Hepatocyte (in vitro differentiated cells): ENCODE measurements at regions not wholly inside any gene's neighbourhood (a gene's known extent, or its start where the extent isn't known, plus 50 kb on each side); places are given as distances from the start of the nearest gene placed in this dataset.

Source experiments
- DNase-seq: peaks from one replicate; pipeline ENCODE4 v3.0.0-alpha.2; 2016; ENCODE audit warnings: low spot score
- H2AFZ ChIP-seq: fragments of 200-600 bp; sonication (generic); 2 replicates; pipeline ENCODE4 v1.6.0; 2016; ENCODE audit warnings: antibody characterized with exemption, mild to moderate bottlenecking
- H3K27ac ChIP-seq: fragments of 200-600 bp; sonication (generic); 2 replicates; pipeline ENCODE4 v1.5.1; 2016; ENCODE audit warnings: mild to moderate bottlenecking
- H3K27me3 ChIP-seq: fragments of 200-600 bp; sonication (generic); 2 replicates; pipeline ENCODE4 v1.6.1; 2016
- H3K36me3 ChIP-seq: fragments of 200-600 bp; sonication (generic); replicated peaks from 2 replicates; pipeline ENCODE4 v1.5.1; 2016; ENCODE audit warnings: low read depth; ENCODE audit not compliant: insufficient read depth
- H3K4me1 ChIP-seq: fragments of 200-600 bp; sonication (generic); 2 replicates; pipeline ENCODE4 v1.5.1; 2016; ENCODE audit warnings: mild to moderate bottlenecking, moderate library complexity; ENCODE audit not compliant: insufficient read depth
- H3K4me2 ChIP-seq: fragments of 200-600 bp; sonication (generic); 2 replicates; pipeline ENCODE4 v1.6.0; 2016
- H3K4me3 ChIP-seq: fragments of 200-600 bp; sonication (generic); 2 replicates; pipeline ENCODE4 v1.5.1; 2016; ENCODE audit warnings: mild to moderate bottlenecking
- H3K79me2 ChIP-seq: fragments of 200-600 bp; sonication (generic); 2 replicates; pipeline ENCODE4 v1.6.0; 2017; ENCODE audit warnings: mild to moderate bottlenecking
- H3K9me2 ChIP-seq: fragments of 200-600 bp; sonication (generic); replicated peaks from 2 replicates; pipeline ENCODE4 v1.6.0; 2017; ENCODE audit warnings: mild to moderate bottlenecking; ENCODE audit not compliant: insufficient read depth
- H3K9me3 ChIP-seq: fragments of 200-600 bp; sonication (generic); 2 replicates; pipeline ENCODE4 v1.5.1; 2016; ENCODE audit warnings: low read depth, mild to moderate bottlenecking
- H4K20me1 ChIP-seq: fragments of 200-600 bp; sonication (generic); 2 replicates; pipeline ENCODE4 v1.6.0; 2016; ENCODE audit warnings: mild to moderate bottlenecking; ENCODE audit not compliant: insufficient read depth, poor library complexity, severe bottlenecking
- CTCF ChIP-seq: fragments of 200-600 bp; sonication (generic); IDR thresholded peaks from 2 replicates; pipeline ENCODE4 v1.5.1; 2016; ENCODE audit warnings: antibody characterized with exemption, mild to moderate bottlenecking; ENCODE audit not compliant: poor library complexity
- EZH2 ChIP-seq: fragments of 200-600 bp; sonication (generic); IDR thresholded peaks from 2 replicates; pipeline ENCODE4 v1.6.1; 2016; ENCODE audit warnings: antibody characterized with exemption, mild to moderate bottlenecking, borderline replicate concordance
- EZH2phosphoT487 ChIP-seq: fragments of 200-600 bp; sonication (generic); IDR thresholded peaks from one replicate; pipeline ENCODE4 v1.6.1; 2018; ENCODE audit warnings: antibody characterized with exemption, mild to moderate bottlenecking, low read depth, moderate library complexity; ENCODE audit not compliant: unreplicated experiment, severe bottlenecking
- WGBS: methylation state at CpG from one replicate; pipeline ENCODE4 v1.1.6; 2016; ENCODE audit warnings: low lambda C conversion rate; ENCODE audit errors: missing lambda C conversion rate; 5-methylcytosine and 5-hydroxymethylcytosine counted together

DNA sequence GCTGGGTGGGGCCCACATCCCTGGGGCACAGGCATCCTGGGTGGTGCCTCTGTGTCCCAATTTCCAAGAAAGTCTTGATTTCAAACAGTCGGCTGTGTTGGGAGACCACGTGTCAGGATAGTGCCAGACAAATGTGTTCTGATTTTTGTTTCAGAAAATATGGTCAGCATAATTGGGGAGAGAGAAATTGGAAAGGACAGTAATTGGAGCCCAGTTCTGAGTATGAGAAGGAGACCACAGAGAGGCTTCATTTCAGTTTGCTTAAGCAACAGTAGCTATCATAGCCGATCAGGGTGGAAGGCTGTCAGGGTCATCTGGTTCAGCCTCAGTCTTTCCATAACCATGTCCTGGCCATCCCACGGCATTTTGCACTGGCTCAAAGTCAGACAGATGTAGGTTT lies 220.7 kb downstream of the CDC5L start:
- Histone ChIP-seq H3K4me1 (no peaks in the 10 kb centered on the region), H3K9me3 (no peaks in the 10 kb centered on the region), H3K27ac (no peak overlapping the region), H3K4me3 (no peak overlapping the region), H2AFZ (no peak overlapping the region), H3K4me2 (no peak overlapping the region), H3K36me3 (no peaks in the 10 kb centered on the region), H3K27me3 (no peaks in the 10 kb centered on the region), H3K9me2 (no peaks in the 10 kb centered on the region), H3K79me2 (no peaks in the 10 kb centered on the region), H4K20me1 (no peaks in the 10 kb centered on the region)
- no peak for DNase-seq
- 95% methylated on average over 4 of the region's 4 CpGs for WGBS
- TF ChIP-seq CTCF (no peak), EZH2 (no peak), EZH2phosphoT487 (no peak)

DNA sequence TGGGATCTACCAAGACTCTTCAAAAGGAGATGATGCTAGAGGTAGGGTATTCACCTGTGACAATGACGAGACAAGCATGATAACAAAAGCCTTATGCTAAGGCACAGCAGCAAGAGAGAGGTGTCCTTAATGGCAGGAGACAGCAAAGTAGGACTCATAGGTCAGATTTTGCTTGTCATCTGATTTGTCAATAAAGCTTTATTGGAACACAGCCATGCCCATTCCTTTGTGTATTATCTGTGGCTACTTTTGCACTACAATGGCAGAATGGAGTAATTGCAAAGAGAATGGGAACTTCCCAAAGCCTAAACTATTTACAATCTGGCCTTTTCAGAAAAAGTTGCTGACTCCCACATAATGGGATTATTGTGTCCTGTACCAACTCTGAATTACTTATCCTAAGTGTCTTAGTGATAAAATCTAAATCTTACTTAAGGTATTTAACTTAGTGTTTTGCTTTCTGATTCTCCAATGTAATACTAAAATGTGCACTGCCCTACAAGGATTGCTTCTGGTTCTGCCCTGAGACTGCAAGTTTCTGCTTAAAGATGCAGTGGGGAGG lies 221.6 kb downstream of the CDC5L start:
- H3K79me2 ChIP-seq: no peaks in the 10 kb centered on the region
- no peak overlapping the region for H3K4me2 ChIP-seq
- no peak overlapping the region for H3K27ac ChIP-seq
- H3K27me3 ChIP-seq: no peaks in the 10 kb centered on the region
- no peak for DNase-seq
- H3K4me1 ChIP-seq: no peaks in the 10 kb centered on the region
- no peak overlapping the region for H3K4me3 ChIP-seq
- no peak for TF ChIP-seq EZH2
- no peak for TF ChIP-seq EZH2phosphoT487
- no peak for TF ChIP-seq CTCF
- no peaks in the 10 kb centered on the region for H3K36me3 ChIP-seq
- no peak overlapping the region for H2AFZ ChIP-seq
- H3K9me3 ChIP-seq: no peaks in the 10 kb centered on the region
- WGBS: 86% methylated on average over 1 of the region's 1 CpG
- no peaks in the 10 kb centered on the region for H4K20me1 ChIP-seq
- H3K9me2 ChIP-seq: no peaks in the 10 kb centered on the region

GRCh38 chr6:44614396-44614795 lies 226.9 kb downstream of the CDC5L start:
- Histone ChIP-seq H4K20me1 (no peaks in the 10 kb centered on the region), H3K9me3 (no peaks in the 10 kb centered on the region), H3K9me2 (no peaks in the 10 kb centered on the region), H3K79me2 (no peaks in the 10 kb centered on the region), H3K4me1 (no peaks in the 10 kb centered on the region), H3K27me3 (no peaks in the 10 kb centered on the region), H3K4me2 (no peak overlapping the region), H3K27ac (no peak overlapping the region), H2AFZ (no peak overlapping the region), H3K4me3 (no peak overlapping the region), H3K36me3 (no peaks in the 10 kb centered on the region)
- DNase-seq: no peak
- TF ChIP-seq EZH2: no peak
- no peak for TF ChIP-seq EZH2phosphoT487
- TF ChIP-seq CTCF: no peak
- 89% methylated on average over 3 of the region's 3 CpGs for WGBS

DNA sequence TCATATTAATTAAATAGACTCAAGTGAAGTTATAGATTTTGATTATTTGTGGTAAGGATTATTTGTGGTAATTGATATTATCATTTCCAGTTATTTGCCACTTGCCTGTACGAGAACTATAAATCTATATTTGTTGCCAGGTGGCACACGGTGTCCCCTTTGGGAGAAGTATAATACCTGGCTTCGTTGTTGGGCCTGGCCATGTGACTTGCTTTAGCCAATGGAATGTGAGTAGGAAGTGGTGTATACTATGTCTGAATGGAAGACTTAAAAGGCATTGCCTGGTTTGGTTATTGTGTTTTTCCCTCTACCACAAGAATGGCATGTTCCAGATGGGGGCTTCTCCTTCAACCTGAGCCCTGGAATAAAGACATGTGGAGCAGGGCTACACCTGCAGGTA lies 228.1 kb downstream of the CDC5L start:
- peaks cover under 1% of the 10 kb centered on the region for H3K27me3 ChIP-seq
- H3K79me2 ChIP-seq: no peaks in the 10 kb centered on the region
- 87% methylated on average over 3 of the region's 3 CpGs for WGBS
- H3K36me3 ChIP-seq: no peaks in the 10 kb centered on the region
- no peak overlapping the region for H3K4me2 ChIP-seq
- no peak for TF ChIP-seq EZH2
- TF ChIP-seq CTCF: no peak
- TF ChIP-seq EZH2phosphoT487: no peak
- no peaks in the 10 kb centered on the region for H4K20me1 ChIP-seq
- no peak overlapping the region for H3K27ac ChIP-seq
- no peaks in the 10 kb centered on the region for H3K9me3 ChIP-seq
- H3K4me1 ChIP-seq: no peaks in the 10 kb centered on the region
- no peak for DNase-seq
- H2AFZ ChIP-seq: no peak overlapping the region
- no peak overlapping the region for H3K4me3 ChIP-seq
- H3K9me2 ChIP-seq: no peaks in the 10 kb centered on the region
